ENCODE measurements at regions not wholly inside any gene's neighbourhood (a gene's known extent, or its start where the extent isn't known, plus 50 kb on each side); places are given as distances from the start of the nearest gene placed in this dataset.

GRCh38 chr1:221454096-221454495 is 287.8 kb downstream of the DUSP10 start:
- in situ Hi-C loops (cut with HindIII; ENCODE audit: low sequenced_read_pairs): no loop called here
- DNase-seq (ENCODE audit: low read depth, low spot score): no peak
- no peak for TF ChIP-seq CTCF (IDR thresholded peaks at IDR 0.05; ENCODE audit: low read depth, low read length)
- no peak overlapping the region for H3K4me3 ChIP-seq (ENCODE audit: low read depth, low read length)

GRCh38 chr1:221456918-221457317 is 285.0 kb downstream of the DUSP10 start:
- no peak for DNase-seq (ENCODE audit: low read depth, low spot score)
- TF ChIP-seq CTCF (IDR thresholded peaks at IDR 0.05; ENCODE audit: low read depth, low read length): no peak
- in situ Hi-C loops (cut with HindIII; ENCODE audit: low sequenced_read_pairs): no loop called here
- H3K4me3 ChIP-seq (ENCODE audit: low read depth, low read length): no peak overlapping the region

GRCh38 chr1:221457685-221458446 is 284.0 kb downstream of the DUSP10 start:
- TF ChIP-seq CTCF (IDR thresholded peaks at IDR 0.05; ENCODE audit: low read depth, low read length): no peak
- no peak for DNase-seq (ENCODE audit: low read depth, low spot score)
- no peak overlapping the region for H3K4me3 ChIP-seq (ENCODE audit: low read depth, low read length)
- in situ Hi-C loops (cut with HindIII; ENCODE audit: low sequenced_read_pairs): no loop called here

- H3K4me3 ChIP-seq (ENCODE audit: low read depth, low read length): no peak overlapping the region
- no peak for TF ChIP-seq CTCF (IDR thresholded peaks at IDR 0.05; ENCODE audit: low read depth, low read length)
- in situ Hi-C loops (cut with HindIII; ENCODE audit: low sequenced_read_pairs): no loop called here
- DNase-seq (ENCODE audit: low read depth, low spot score): peak; percentile 18
Observed at GRCh38 chr1:221458447-221459156, 283.3 kb downstream of the DUSP10 start.

- no peak for TF ChIP-seq CTCF (IDR thresholded peaks at IDR 0.05; ENCODE audit: low read depth, low read length)
- in situ Hi-C loops (cut with HindIII; ENCODE audit: low sequenced_read_pairs): no loop called here
Observed at GRCh38 chr1:221459558-221459957, 282.3 kb downstream of the DUSP10 start.

GRCh38 chr1:221462345-221462744 is 279.5 kb downstream of the DUSP10 start:
- in situ Hi-C loops (cut with HindIII; ENCODE audit: low sequenced_read_pairs): no loop called here
- DNase-seq (ENCODE audit: low read depth, low spot score): no peak
- no peak overlapping the region for H3K4me3 ChIP-seq (ENCODE audit: low read depth, low read length)
- no peak for TF ChIP-seq CTCF (IDR thresholded peaks at IDR 0.05; ENCODE audit: low read depth, low read length)

More at GRCh38 chr1:221459558-221459957, 282.3 kb downstream of the DUSP10 start:
- H3K4me3 ChIP-seq (ENCODE audit: low read depth, low read length): no peak overlapping the region
- no peak for DNase-seq (ENCODE audit: low read depth, low spot score)

Measured in astrocyte of the spinal cord (primary cell).